ENCODE measurements at regions not wholly inside any gene's neighbourhood (a gene's known extent, or its start where the extent isn't known, plus 50 kb on each side); places are given as distances from the start of the nearest gene placed in this dataset.

GRCh38 chr4:62130230-62130629, 930.1 kb downstream of the ADGRL3 start:
- ChIA-PET RAD21 (ENCODE audit: unreplicated experiment) (interaction anchor here (0.6 kb wide), 1 partner anchor 145 kb away, joined by 3 read pairs; no protein-coding TSS in a partner anchor), CTCF (interaction anchor here (1.0 to 2.0 kb wide), 2 partner anchors 9 to 10 kb away, joined by 3 to 4 read pairs; no protein-coding TSS in a partner anchor), POLR2A (no interaction called here), SMC1A (ENCODE audit: uncharacterized antibody, unreplicated experiment) (interaction anchor here (1.6 kb wide), 1 partner anchor 389 kb away, joined by 5 read pairs; no protein-coding TSS in a partner anchor)
- DNase-seq (ENCODE audit: low read depth, low spot score) = no peak
- no peaks in the 10 kb centered on the region for H3K4me1 ChIP-seq (ENCODE audit: control insufficient read depth, insufficient read depth, low read length)
- H3K9ac ChIP-seq (ENCODE audit: control insufficient read depth, insufficient read depth, low read length) = no peak overlapping the region
- H3K4me2 ChIP-seq (ENCODE audit: control insufficient read depth, insufficient read depth) = no peak overlapping the region
- no TSS peak for BruUV-seq (replicated peaks)
- in situ Hi-C loops (cut with MboI) (no loop called here), intact Hi-C loops (cut with micrococcal nuclease; ENCODE audit: unreplicated experiment) (no loop called here)
- ATAC-seq = no peak; the same call in 2 of the 3 replicates
- 4% methylated on average over 2 of the region's 2 CpGs for WGBS (ENCODE audit: insufficient coverage, insufficient replicate concordance, low lambda C conversion rate, missing lambda C conversion rate)
- no peak overlapping the region for H3K27ac ChIP-seq (ENCODE audit: control insufficient read depth, insufficient read depth)
- H3K79me2 ChIP-seq (ENCODE audit: control insufficient read depth, insufficient read depth, low read length) = no peaks in the 10 kb centered on the region
- no peaks in the 10 kb centered on the region for H3K27me3 ChIP-seq (replicated peaks in 1 of 2; ENCODE audit: control insufficient read depth in 2 of 2, insufficient read depth in 2 of 2, low read length in 1 of 2)
- no peak overlapping the region for H2AFZ ChIP-seq (ENCODE audit: control insufficient read depth, low read depth, low read length)
- no peaks in the 10 kb centered on the region for H3K36me3 ChIP-seq (ENCODE audit: control insufficient read depth in 2 of 2, insufficient read depth in 2 of 2, low read length in 1 of 2)
- FAIRE-seq = no peak
- no peaks in the 10 kb centered on the region for H3K9me3 ChIP-seq (replicated peaks; ENCODE audit: control insufficient read depth, insufficient read depth, low read length)
- no peaks in the 10 kb centered on the region for H4K20me1 ChIP-seq (ENCODE audit: control insufficient read depth, insufficient read depth)
- no peak overlapping the region for H3K4me3 ChIP-seq
- TF ChIP-seq, protein P1, sequence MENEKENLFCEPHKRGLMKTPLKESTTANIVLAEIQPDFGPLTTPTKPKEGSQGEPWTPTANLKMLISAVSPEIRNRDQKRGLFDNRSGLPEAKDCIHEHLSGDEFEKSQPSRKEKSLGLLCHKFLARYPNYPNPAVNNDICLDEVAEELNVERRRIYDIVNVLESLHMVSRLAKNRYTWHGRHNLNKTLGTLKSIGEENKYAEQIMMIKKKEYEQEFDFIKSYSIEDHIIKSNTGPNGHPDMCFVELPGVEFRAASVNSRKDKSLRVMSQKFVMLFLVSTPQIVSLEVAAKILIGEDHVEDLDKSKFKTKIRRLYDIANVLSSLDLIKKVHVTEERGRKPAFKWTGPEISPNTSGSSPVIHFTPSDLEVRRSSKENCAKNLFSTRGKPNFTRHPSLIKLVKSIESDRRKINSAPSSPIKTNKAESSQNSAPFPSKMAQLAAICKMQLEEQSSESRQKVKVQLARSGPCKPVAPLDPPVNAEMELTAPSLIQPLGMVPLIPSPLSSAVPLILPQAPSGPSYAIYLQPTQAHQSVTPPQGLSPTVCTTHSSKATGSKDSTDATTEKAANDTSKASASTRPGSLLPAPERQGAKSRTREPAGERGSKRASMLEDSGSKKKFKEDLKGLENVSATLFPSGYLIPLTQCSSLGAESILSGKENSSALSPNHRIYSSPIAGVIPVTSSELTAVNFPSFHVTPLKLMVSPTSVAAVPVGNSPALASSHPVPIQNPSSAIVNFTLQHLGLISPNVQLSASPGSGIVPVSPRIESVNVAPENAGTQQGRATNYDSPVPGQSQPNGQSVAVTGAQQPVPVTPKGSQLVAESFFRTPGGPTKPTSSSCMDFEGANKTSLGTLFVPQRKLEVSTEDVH (IDR thresholded peaks at IDR 0.05; ENCODE audit: low read depth, partially characterized antibody) = no peak
- TF ChIP-seq, protein P2, sequence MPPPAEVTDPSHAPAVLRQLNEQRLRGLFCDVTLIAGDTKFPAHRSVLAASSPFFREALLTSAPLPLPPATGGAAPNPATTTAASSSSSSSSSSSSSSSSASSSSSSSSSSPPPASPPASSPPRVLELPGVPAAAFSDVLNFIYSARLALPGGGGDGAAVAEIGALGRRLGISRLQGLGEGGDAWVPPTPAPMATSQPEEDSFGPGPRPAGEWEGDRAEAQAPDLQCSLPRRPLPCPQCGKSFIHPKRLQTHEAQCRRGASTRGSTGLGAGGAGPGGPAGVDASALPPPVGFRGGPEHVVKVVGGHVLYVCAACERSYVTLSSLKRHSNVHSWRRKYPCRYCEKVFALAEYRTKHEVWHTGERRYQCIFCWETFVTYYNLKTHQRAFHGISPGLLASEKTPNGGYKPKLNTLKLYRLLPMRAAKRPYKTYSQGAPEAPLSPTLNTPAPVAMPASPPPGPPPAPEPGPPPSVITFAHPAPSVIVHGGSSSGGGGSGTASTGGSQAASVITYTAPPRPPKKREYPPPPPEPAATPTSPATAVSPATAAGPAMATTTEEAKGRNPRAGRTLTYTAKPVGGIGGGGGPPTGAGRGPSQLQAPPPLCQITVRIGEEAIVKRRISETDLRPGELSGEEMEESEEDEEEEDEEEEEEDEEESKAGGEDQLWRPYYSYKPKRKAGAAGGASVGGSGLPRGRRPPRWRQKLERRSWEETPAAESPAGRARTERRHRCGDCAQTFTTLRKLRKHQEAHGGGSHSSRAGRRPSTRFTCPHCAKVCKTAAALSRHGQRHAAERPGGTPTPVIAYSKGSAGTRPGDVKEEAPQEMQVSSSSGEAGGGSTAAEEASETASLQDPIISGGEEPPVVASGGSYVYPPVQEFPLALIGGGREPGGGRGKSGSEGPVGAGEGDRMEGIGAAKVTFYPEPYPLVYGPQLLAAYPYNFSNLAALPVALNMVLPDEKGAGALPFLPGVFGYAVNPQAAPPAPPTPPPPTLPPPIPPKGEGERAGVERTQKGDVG (CRISPR knock-in tag; IDR thresholded peaks at IDR 0.05) = no peak
- TF ChIP-seq KDM1A (IDR thresholded peaks at IDR 0.05; ENCODE audit: borderline replicate concordance) (no peak), BHLHE40 (IDR thresholded peaks at IDR 0.05; ENCODE audit: borderline replicate concordance in 1 of 2, low read depth in 2 of 2, low read length in 1 of 2) (no peak), BMI1 (IDR thresholded peaks at IDR 0.05; ENCODE audit: borderline replicate concordance) (no peak), IRF3 (IDR thresholded peaks at IDR 0.05) (no peak), TCF12 (IDR thresholded peaks at IDR 0.05; ENCODE audit: low read depth, low read length) (no peak), STAT3 (IDR thresholded peaks at IDR 0.05; ENCODE audit: low read depth, low read length) (no peak), SMARCA5 (IDR thresholded peaks at IDR 0.05) (no peak), KAT2A (conservative IDR thresholded peaks at IDR 0.05; ENCODE audit: control insufficient read depth, low read depth, low read length) (no peak), ZNF384 (IDR thresholded peaks at IDR 0.05; ENCODE audit: borderline replicate concordance, low read depth, low read length) (no peak)
- TF ChIP-seq, protein P3, sequence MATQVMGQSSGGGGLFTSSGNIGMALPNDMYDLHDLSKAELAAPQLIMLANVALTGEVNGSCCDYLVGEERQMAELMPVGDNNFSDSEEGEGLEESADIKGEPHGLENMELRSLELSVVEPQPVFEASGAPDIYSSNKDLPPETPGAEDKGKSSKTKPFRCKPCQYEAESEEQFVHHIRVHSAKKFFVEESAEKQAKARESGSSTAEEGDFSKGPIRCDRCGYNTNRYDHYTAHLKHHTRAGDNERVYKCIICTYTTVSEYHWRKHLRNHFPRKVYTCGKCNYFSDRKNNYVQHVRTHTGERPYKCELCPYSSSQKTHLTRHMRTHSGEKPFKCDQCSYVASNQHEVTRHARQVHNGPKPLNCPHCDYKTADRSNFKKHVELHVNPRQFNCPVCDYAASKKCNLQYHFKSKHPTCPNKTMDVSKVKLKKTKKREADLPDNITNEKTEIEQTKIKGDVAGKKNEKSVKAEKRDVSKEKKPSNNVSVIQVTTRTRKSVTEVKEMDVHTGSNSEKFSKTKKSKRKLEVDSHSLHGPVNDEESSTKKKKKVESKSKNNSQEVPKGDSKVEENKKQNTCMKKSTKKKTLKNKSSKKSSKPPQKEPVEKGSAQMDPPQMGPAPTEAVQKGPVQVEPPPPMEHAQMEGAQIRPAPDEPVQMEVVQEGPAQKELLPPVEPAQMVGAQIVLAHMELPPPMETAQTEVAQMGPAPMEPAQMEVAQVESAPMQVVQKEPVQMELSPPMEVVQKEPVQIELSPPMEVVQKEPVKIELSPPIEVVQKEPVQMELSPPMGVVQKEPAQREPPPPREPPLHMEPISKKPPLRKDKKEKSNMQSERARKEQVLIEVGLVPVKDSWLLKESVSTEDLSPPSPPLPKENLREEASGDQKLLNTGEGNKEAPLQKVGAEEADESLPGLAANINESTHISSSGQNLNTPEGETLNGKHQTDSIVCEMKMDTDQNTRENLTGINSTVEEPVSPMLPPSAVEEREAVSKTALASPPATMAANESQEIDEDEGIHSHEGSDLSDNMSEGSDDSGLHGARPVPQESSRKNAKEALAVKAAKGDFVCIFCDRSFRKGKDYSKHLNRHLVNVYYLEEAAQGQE (IDR thresholded peaks at IDR 0.05; ENCODE audit: low read depth, low read length) = no peak
- TF ChIP-seq, protein P4, sequence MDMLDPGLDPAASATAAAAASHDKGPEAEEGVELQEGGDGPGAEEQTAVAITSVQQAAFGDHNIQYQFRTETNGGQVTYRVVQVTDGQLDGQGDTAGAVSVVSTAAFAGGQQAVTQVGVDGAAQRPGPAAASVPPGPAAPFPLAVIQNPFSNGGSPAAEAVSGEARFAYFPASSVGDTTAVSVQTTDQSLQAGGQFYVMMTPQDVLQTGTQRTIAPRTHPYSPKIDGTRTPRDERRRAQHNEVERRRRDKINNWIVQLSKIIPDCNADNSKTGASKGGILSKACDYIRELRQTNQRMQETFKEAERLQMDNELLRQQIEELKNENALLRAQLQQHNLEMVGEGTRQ (IDR thresholded peaks at IDR 0.05; ENCODE audit: borderline replicate concordance, low read depth, low read length) = no peak

Measured in GM12878 (cell line).